GM12878 (cell line): ENCODE measurements at regions not wholly inside any gene's neighbourhood (a gene's known extent, or its start where the extent isn't known, plus 50 kb on each side); places are given as distances from the start of the nearest gene placed in this dataset.

Experiments used
- ATAC-seq: fragments of 200-7000 bp; cut with Tn5 transposase; 3 replicates; pipeline ENCODE4 v1.9.1; 2020; ENCODE audit warnings: mild to moderate bottlenecking, moderate library complexity
- BruUV-seq: library from RNA; stranded (reverse); fragments of 400-500 nt; replicated peaks from 2 replicates; lab custom pipeline; 2021; lab: Mats Ljungman, UMichigan
- CTCF ChIA-PET: fragments of 300-600 bp; sonication (Branson Sonifier 250); formaldehyde crosslinking; extraction: SDS; loops from one replicate; lab custom pipeline; 2021; ENCODE audit warnings: inconsistent platforms; lab: Yijun Ruan, JAX
- POLR2A ChIA-PET: fragments of 350-600 bp; formaldehyde crosslinking; extraction: SDS; loops from one replicate; lab custom pipeline; 2021; ENCODE audit warnings: inconsistent platforms; lab: Charles Lee
- RAD21 ChIA-PET: fragments of 300-600 bp; sonication (Branson Sonifier 250); formaldehyde crosslinking; loops from one replicate; lab custom pipeline; 2023; ENCODE audit warnings: antibody characterized with exemption; ENCODE audit not compliant: unreplicated experiment; lab: Charles Lee
- SMC1A ChIA-PET: fragments of 300-600 bp; sonication (Branson Sonifier 250); formaldehyde crosslinking; loops from one replicate; lab custom pipeline; 2023; ENCODE audit not compliant: unreplicated experiment, uncharacterized antibody; lab: Charles Lee
- DNase-seq: peaks from one replicate; pipeline ENCODE4 v3.0.0-alpha.2; 2011; ENCODE audit warnings: low read depth, low spot score
- FAIRE-seq: peaks from 3 replicates; lab custom pipeline; 2011; peaks lifted over from hg19 to GRCh38; lab: Jason Lieb, UNC
- H2AFZ ChIP-seq: 2 replicates; pipeline ENCODE4 v1.6.0; 2011; ENCODE audit warnings: low read depth, low read length, control low read depth; ENCODE audit not compliant: control insufficient read depth
- H3K27ac ChIP-seq: 2 replicates; pipeline ENCODE4 v1.5.1; 2011; ENCODE audit warnings: control low read depth; ENCODE audit not compliant: control insufficient read depth, insufficient read depth
- H3K27me3 ChIP-seq, 2 experiments: replicated peaks in 1 of 2; 2 replicates each; pipeline versions ENCODE4 v1.6.0 to v1.6.1; 2011; ENCODE audit warnings: low read length in 1 of 2; ENCODE audit not compliant: control insufficient read depth in 2 of 2, insufficient read depth in 2 of 2
- H3K36me3 ChIP-seq, 2 experiments: 2 replicates each; pipeline ENCODE4 v1.5.1; 2011; ENCODE audit warnings: low read length in 1 of 2; ENCODE audit not compliant: control insufficient read depth in 2 of 2, insufficient read depth in 2 of 2
- H3K4me1 ChIP-seq: 2 replicates; pipeline ENCODE4 v1.6.1; 2011; ENCODE audit warnings: mild to moderate bottlenecking, low read length, moderate library complexity, mixed read lengths; ENCODE audit not compliant: control insufficient read depth, insufficient read depth
- H3K4me2 ChIP-seq: 2 replicates; pipeline ENCODE4 v1.6.0; 2011; ENCODE audit warnings: control low read depth; ENCODE audit not compliant: control insufficient read depth, insufficient read depth
- H3K4me3 ChIP-seq: fragments of 200-600 bp; sonication (generic); 2 replicates; pipeline ENCODE4 v1.5.1; 2016
- H3K79me2 ChIP-seq: 2 replicates; pipeline ENCODE4 v1.6.0; 2011; ENCODE audit warnings: low read length; ENCODE audit not compliant: control insufficient read depth, insufficient read depth
- H3K9ac ChIP-seq: 2 replicates; pipeline ENCODE4 v1.8.0; 2011; ENCODE audit warnings: low read length, control low read depth, mixed read lengths; ENCODE audit not compliant: control insufficient read depth, insufficient read depth
- H3K9me3 ChIP-seq: replicated peaks from 3 replicates; pipeline ENCODE4 v1.5.1; 2011; ENCODE audit warnings: mild to moderate bottlenecking, low read length; ENCODE audit not compliant: control insufficient read depth, insufficient read depth
- H4K20me1 ChIP-seq: 2 replicates; pipeline ENCODE4 v1.6.0; 2011; ENCODE audit not compliant: control insufficient read depth, insufficient read depth
- E4F1 ChIP-seq: fragments of 450-650 bp; IDR thresholded peaks from 2 replicates; pipeline ENCODE4 v1.6.1; 2018; ENCODE audit warnings: borderline replicate concordance, mild to moderate bottlenecking; ENCODE audit not compliant: partially characterized antibody
- ELK1 ChIP-seq: IDR thresholded peaks from 2 replicates; pipeline ENCODE4 v1.6.1; 2012; ENCODE audit warnings: low read depth, low read length, improper control_type of control experiment
- ETV6 ChIP-seq, 2 experiments: fragments of 450-650 bp in 1 of 2; IDR thresholded peaks in 1 of 2; conservative IDR thresholded peaks in 1 of 2; 2 replicates each; pipeline ENCODE4 v1.6.1; 2014; ENCODE audit warnings: antibody characterized with exemption in 1 of 2, borderline replicate concordance in 1 of 2, low read depth in 1 of 2, mild to moderate bottlenecking in 1 of 2, moderate library complexity in 1 of 2
- HDAC2 ChIP-seq: fragments of 200-600 bp; sonication (generic); IDR thresholded peaks from 2 replicates; pipeline ENCODE4 v1.6.1; 2017
- KDM1A ChIP-seq: fragments of 200-600 bp; sonication (generic); IDR thresholded peaks from 2 replicates; pipeline ENCODE4 v1.6.1; 2016; ENCODE audit warnings: borderline replicate concordance
- MEF2A ChIP-seq: IDR thresholded peaks from 2 replicates; pipeline ENCODE4 v1.6.1; 2011; ENCODE audit warnings: low read depth, mild to moderate bottlenecking, low read length, moderate library complexity; ENCODE audit not compliant: insufficient read depth
- MLLT1 ChIP-seq: fragments of 450-650 bp; IDR thresholded peaks from 2 replicates; pipeline ENCODE4 v1.6.1; 2016; ENCODE audit warnings: mild to moderate bottlenecking
- NBN ChIP-seq: fragments of 450-650 bp; IDR thresholded peaks from 2 replicates; pipeline ENCODE4 v1.6.1; 2016
- NFIC ChIP-seq: IDR thresholded peaks from 2 replicates; pipeline ENCODE4 v1.6.1; 2012; ENCODE audit warnings: low read depth, mild to moderate bottlenecking, inconsistent platforms, low read length, moderate library complexity
- SMARCA5 ChIP-seq: fragments of 450-650 bp; IDR thresholded peaks from 2 replicates; pipeline ENCODE4 v1.6.1; 2017; ENCODE audit warnings: mild to moderate bottlenecking
- SMC3 ChIP-seq: IDR thresholded peaks from 2 replicates; pipeline ENCODE4 v1.6.1; 2011; ENCODE audit warnings: low read length, improper control_type of control experiment, borderline replicate concordance
- STAT3 ChIP-seq: IDR thresholded peaks from 2 replicates; pipeline ENCODE4 v1.6.1; 2011; ENCODE audit warnings: low read depth, low read length, improper control_type of control experiment
- YY1 ChIP-seq: IDR thresholded peaks from 2 replicates; pipeline ENCODE4 v1.6.1; 2011; ENCODE audit warnings: low read depth, mild to moderate bottlenecking, low read length
- WGBS: methylation state at CpG from one replicate; pipeline ENCODE4 v1.1.6; 2016; ENCODE audit warnings: low lambda C conversion rate; ENCODE audit not compliant: insufficient replicate concordance, insufficient coverage; ENCODE audit errors: missing lambda C conversion rate; 5-methylcytosine and 5-hydroxymethylcytosine counted together
- in situ Hi-C: fragments of 300-500 bp; cut with MboI; formaldehyde crosslinking; loops from 9 replicates; pipeline ENCODE4 v1.14.3; 2018; ENCODE audit warnings: mixed read lengths
- intact Hi-C: fragments of 100-400 bp; cut with micrococcal nuclease; formaldehyde crosslinking; loops from one replicate; pipeline ENCODE4 v1.14.2; 2022; ENCODE audit not compliant: unreplicated experiment
- TF ChIP-seq, protein P1 (sequence below): fragments of 450-650 bp; IDR thresholded peaks from 2 replicates; pipeline ENCODE4 v1.6.1; 2017; ENCODE audit warnings: mild to moderate bottlenecking, low read depth, inconsistent platforms; ENCODE audit not compliant: poor library complexity, severe bottlenecking
- TF ChIP-seq, protein P2 (sequence below): IDR thresholded peaks from 2 replicates; pipeline ENCODE4 v1.6.1; 2011; ENCODE audit warnings: low read depth, mild to moderate bottlenecking, low read length, moderate library complexity, borderline replicate concordance; ENCODE audit errors: extremely low read depth
- TF ChIP-seq, protein P3 (sequence below): IDR thresholded peaks from 2 replicates; pipeline ENCODE4 v1.6.1; 2012; ENCODE audit warnings: low read depth, low read length, improper control_type of control experiment

DNA sequence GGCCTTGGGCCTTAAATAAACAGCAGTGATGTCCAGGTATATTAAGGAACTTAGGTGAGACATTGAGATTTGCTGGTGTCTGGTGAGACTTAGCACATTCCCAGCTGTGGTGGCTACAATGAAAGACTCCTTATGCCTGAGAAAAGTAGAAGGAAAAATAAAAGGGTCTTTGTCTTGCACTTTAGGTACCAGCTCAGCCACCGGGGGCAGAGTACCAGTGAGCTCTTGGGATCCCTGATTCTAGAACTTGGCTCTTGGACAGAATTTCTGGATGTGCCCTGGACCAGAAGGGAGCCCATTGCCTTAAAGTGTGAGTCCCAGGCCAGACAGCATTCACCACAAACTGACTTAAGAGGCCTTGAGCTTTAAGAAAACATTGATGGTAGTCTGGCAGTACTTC is 1038.7 kb downstream of the SORCS3 start:
- no peaks in the 10 kb centered on the region for H3K36me3 ChIP-seq
- ChIA-PET POLR2A (no interaction called here), CTCF (interaction anchor here (0.7 kb wide), 1 partner anchor 1506 kb away, joined by 4 read pairs; no protein-coding TSS in a partner anchor), SMC1A (interaction anchor here (1.0 kb wide), 1 partner anchor 12 kb away, joined by 4 read pairs; no protein-coding TSS in a partner anchor), RAD21 (no interaction called here)
- H3K27ac ChIP-seq: no peak overlapping the region
- H4K20me1 ChIP-seq: no peaks in the 10 kb centered on the region
- no peak overlapping the region for H3K9ac ChIP-seq
- no peaks in the 10 kb centered on the region for H3K4me1 ChIP-seq
- intact Hi-C loops: no loop called here
- no peak for DNase-seq
- H3K27me3 ChIP-seq: no peaks in the 10 kb centered on the region
- H3K4me3 ChIP-seq: no peak overlapping the region
- ATAC-seq: no peak
- no peak overlapping the region for H3K4me2 ChIP-seq
- no peak overlapping the region for H2AFZ ChIP-seq
- in situ Hi-C loops: no loop called here
- no peak for FAIRE-seq
- H3K9me3 ChIP-seq: no peaks in the 10 kb centered on the region
- 29% methylated on average over 1 of the region's 1 CpG for WGBS
- TF ChIP-seq, protein P1, sequence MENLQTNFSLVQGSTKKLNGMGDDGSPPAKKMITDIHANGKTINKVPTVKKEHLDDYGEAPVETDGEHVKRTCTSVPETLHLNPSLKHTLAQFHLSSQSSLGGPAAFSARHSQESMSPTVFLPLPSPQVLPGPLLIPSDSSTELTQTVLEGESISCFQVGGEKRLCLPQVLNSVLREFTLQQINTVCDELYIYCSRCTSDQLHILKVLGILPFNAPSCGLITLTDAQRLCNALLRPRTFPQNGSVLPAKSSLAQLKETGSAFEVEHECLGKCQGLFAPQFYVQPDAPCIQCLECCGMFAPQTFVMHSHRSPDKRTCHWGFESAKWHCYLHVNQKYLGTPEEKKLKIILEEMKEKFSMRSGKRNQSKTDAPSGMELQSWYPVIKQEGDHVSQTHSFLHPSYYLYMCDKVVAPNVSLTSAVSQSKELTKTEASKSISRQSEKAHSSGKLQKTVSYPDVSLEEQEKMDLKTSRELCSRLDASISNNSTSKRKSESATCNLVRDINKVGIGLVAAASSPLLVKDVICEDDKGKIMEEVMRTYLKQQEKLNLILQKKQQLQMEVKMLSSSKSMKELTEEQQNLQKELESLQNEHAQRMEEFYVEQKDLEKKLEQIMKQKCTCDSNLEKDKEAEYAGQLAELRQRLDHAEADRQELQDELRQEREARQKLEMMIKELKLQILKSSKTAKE: no peak
- TF ChIP-seq SMARCA5: no peak
- TF ChIP-seq, protein P2, sequence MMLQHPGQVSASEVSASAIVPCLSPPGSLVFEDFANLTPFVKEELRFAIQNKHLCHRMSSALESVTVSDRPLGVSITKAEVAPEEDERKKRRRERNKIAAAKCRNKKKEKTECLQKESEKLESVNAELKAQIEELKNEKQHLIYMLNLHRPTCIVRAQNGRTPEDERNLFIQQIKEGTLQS: no peak
- no peak for TF ChIP-seq ETV6 (conservative IDR thresholded peaks at IDR 0.05 in 1 of 2, IDR thresholded peaks at IDR 0.05 in 1 of 2; ENCODE audit: borderline replicate concordance in 1 of 2, low read depth in 1 of 2)
- no peak for TF ChIP-seq E4F1
- no peak for TF ChIP-seq ELK1
- no peak for TF ChIP-seq NBN
- TF ChIP-seq SMC3: no peak
- TF ChIP-seq KDM1A: no peak
- no peak for TF ChIP-seq MEF2A
- no peak for TF ChIP-seq MLLT1
- TF ChIP-seq NFIC: no peak
- TF ChIP-seq, protein P3, sequence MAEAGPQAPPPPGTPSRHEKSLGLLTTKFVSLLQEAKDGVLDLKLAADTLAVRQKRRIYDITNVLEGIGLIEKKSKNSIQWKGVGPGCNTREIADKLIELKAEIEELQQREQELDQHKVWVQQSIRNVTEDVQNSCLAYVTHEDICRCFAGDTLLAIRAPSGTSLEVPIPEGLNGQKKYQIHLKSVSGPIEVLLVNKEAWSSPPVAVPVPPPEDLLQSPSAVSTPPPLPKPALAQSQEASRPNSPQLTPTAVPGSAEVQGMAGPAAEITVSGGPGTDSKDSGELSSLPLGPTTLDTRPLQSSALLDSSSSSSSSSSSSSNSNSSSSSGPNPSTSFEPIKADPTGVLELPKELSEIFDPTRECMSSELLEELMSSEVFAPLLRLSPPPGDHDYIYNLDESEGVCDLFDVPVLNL: no peak
- no peak for TF ChIP-seq HDAC2
- TF ChIP-seq YY1: no peak
- TF ChIP-seq STAT3: no peak
- no peaks in the 10 kb centered on the region for H3K79me2 ChIP-seq
- BruUV-seq: no TSS peak
